Transverse colon (tissue), 4 donors: ENCODE measurements at regions not wholly inside any gene's neighbourhood (a gene's known extent, or its start where the extent isn't known, plus 50 kb on each side); places are given as distances from the start of the nearest gene placed in this dataset.

Source experiments
- DNase-seq: peaks from one replicate; pipeline ENCODE4 v3.0.0-alpha.2; 2019
- H3K27ac ChIP-seq, 4 donors: fragments of 200-600 bp; sonication (generic); 2 replicates each; pipeline ENCODE4 v1.5.1; 2016 to 2018; ENCODE audit warnings: inconsistent platforms in 4 of 4
- H3K27me3 ChIP-seq: fragments of 200-600 bp; sonication (generic); 2 replicates; pipeline ENCODE4 v1.5.1; 2017; ENCODE audit warnings: inconsistent platforms
- H3K36me3 ChIP-seq, 4 donors: fragments of 200-600 bp; sonication (generic); 2 replicates each; pipeline ENCODE4 v1.5.1; 2017 to 2019; ENCODE audit warnings: inconsistent platforms in 4 of 4
- H3K4me1 ChIP-seq, 4 donors: fragments of 200-600 bp; sonication (generic); 2 replicates each; pipeline ENCODE4 v1.5.1; 2017 to 2020; ENCODE audit warnings: inconsistent platforms in 4 of 4
- H3K4me3 ChIP-seq, 4 donors: fragments of 200-600 bp; sonication (generic); 1 replicate in 1 of 4; 2 replicates in 3 of 4; pipeline versions ENCODE4 v1.5.1 to v1.6.1; 2017 to 2019; ENCODE audit warnings: inconsistent platforms in 4 of 4
- H3K9me3 ChIP-seq, 2 donors: fragments of 200-600 bp; sonication (generic); 2 replicates each; pipeline ENCODE4 v1.5.1; 2017 to 2019; ENCODE audit warnings: inconsistent platforms in 2 of 2
- CTCF ChIP-seq, 5 experiments: fragments of 200-600 bp in 3 of 5; fragments of 450-650 bp in 2 of 5; sonication (generic) in 3 of 5; IDR thresholded peaks; 1 replicate in 2 of 5; 2 replicates in 3 of 5; pipeline ENCODE4 v1.5.1; 2016 to 2017; ENCODE audit warnings: antibody characterized with exemption in 5 of 5, inconsistent platforms in 3 of 5, mild to moderate bottlenecking in 2 of 5, moderate library complexity in 1 of 5
- EP300 ChIP-seq: sonication (generic); formaldehyde crosslinking; IDR thresholded peaks from one replicate; pipeline ENCODE4 v1.6.1; 2017; ENCODE audit warnings: antibody characterized with exemption, low read depth
- POLR2A ChIP-seq: fragments of 450-650 bp; IDR thresholded peaks from one replicate; pipeline ENCODE4 v1.6.1; 2016; ENCODE audit warnings: antibody characterized with exemption, mild to moderate bottlenecking, moderate library complexity
- POLR2AphosphoS5 ChIP-seq, 3 donors: sonication (generic); formaldehyde crosslinking; IDR thresholded peaks; one replicate each; pipeline ENCODE4 v1.6.1; 2016; ENCODE audit warnings: antibody characterized with exemption in 3 of 3
- WGBS, 2 donors: methylation state at CpG; one replicate each; pipeline ENCODE4 v1.1.5; 2018; ENCODE audit warnings: low coverage in 1 of 2; 5-methylcytosine and 5-hydroxymethylcytosine counted together
- in situ Hi-C, 4 donors: fragments of 200-750 bp; cut with MboI; loops; one replicate each; pipeline versions ENCODE4 v1.15.0 to v1.15.1; 2017; ENCODE audit warnings: low sequenced_read_pairs in 3 of 4, low pct_ligation_motif_present in 1 of 4, low pct_unique_long_range_greater_than_20kb in 1 of 4
- intact Hi-C: fragments of 100-400 bp; cut with DNase I; formaldehyde crosslinking; loops from one replicate; pipeline ENCODE4 v1.15.1; 2023; ENCODE audit warnings: low total_unique reads

GRCh38 chr4:33551244-33551643, 2693.1 kb downstream of the ARAP2 start:
- in situ Hi-C loops: no loop called here
- TF ChIP-seq CTCF (IDR thresholded peaks at IDR 0.05) (no peak), EP300 (no peak), POLR2AphosphoS5 (IDR thresholded peaks at IDR 0.05) (no peak)
- intact Hi-C loops: no loop called here
- WGBS, 2 donors: 71 to 74% methylated on average over 3 of the region's 3 CpGs
- no peak overlapping the region for H3K4me3 ChIP-seq
- no peaks in the 10 kb centered on the region for H3K36me3 ChIP-seq
- no peak for DNase-seq
- H3K4me1 ChIP-seq: no peaks in the 10 kb centered on the region
- H3K9me3 ChIP-seq: peaks cover 4 to 7% of the 10 kb centered on the region in 2 donors
- no peak overlapping the region for H3K27ac ChIP-seq
- H3K27me3 ChIP-seq: no peaks in the 10 kb centered on the region

- no peak overlapping the region for H3K27ac ChIP-seq
- no peaks in the 10 kb centered on the region for H3K27me3 ChIP-seq
- no peak for TF ChIP-seq EP300
- no peak for TF ChIP-seq POLR2AphosphoS5 (IDR thresholded peaks at IDR 0.05)
- TF ChIP-seq CTCF (IDR thresholded peaks at IDR 0.05): no peak
- no peak for TF ChIP-seq POLR2A
- no peaks in the 10 kb centered on the region for H3K9me3 ChIP-seq
- H3K4me1 ChIP-seq: no peaks in the 10 kb centered on the region
- in situ Hi-C loops (no loop called here), intact Hi-C loops (no loop called here)
- H3K36me3 ChIP-seq: no peaks in the 10 kb centered on the region
- no peak overlapping the region for H3K4me3 ChIP-seq
- DNase-seq: no peak
- 84 to 85% methylated on average over 2 of the region's 2 CpGs for WGBS, 2 donors
Measured at GRCh38 chr4:33561259-33561658, 2683.1 kb downstream of the ARAP2 start.

- no peak overlapping the region for H3K27ac ChIP-seq
- H3K36me3 ChIP-seq: no peaks in the 10 kb centered on the region
- TF ChIP-seq EP300: no peak
- TF ChIP-seq POLR2A: no peak
- no peak for TF ChIP-seq POLR2AphosphoS5 (IDR thresholded peaks at IDR 0.05)
- TF ChIP-seq CTCF (IDR thresholded peaks at IDR 0.05): no peak
- DNase-seq: no peak
- H3K9me3 ChIP-seq: no peaks in the 10 kb centered on the region
- intact Hi-C loops (no loop called here), in situ Hi-C loops (no loop called here)
- no peaks in the 10 kb centered on the region for H3K4me1 ChIP-seq
- H3K27me3 ChIP-seq: no peaks in the 10 kb centered on the region
- WGBS, 2 donors: 84 to 87% methylated on average over 2 of the region's 2 CpGs
- H3K4me3 ChIP-seq: no peak overlapping the region
Measured at GRCh38 chr4:33566649-33567048, 2677.7 kb downstream of the ARAP2 start.

- Histone ChIP-seq H3K9me3 (no peaks in the 10 kb centered on the region), H3K4me3 (no peak overlapping the region), H3K4me1 (no peaks in the 10 kb centered on the region), H3K36me3 (no peaks in the 10 kb centered on the region), H3K27ac (no peak overlapping the region), H3K27me3 (no peaks in the 10 kb centered on the region)
- DNase-seq: no peak
- TF ChIP-seq EP300: no peak
- no peak for TF ChIP-seq POLR2AphosphoS5 (IDR thresholded peaks at IDR 0.05)
- TF ChIP-seq POLR2A: no peak
- TF ChIP-seq CTCF (IDR thresholded peaks at IDR 0.05): no peak
- WGBS, 2 donors: 57 to 67% methylated on average over 6 of the region's 6 CpGs
- intact Hi-C loops (no loop called here), in situ Hi-C loops (no loop called here)
Measured at GRCh38 chr4:33577791-33578190, 2666.5 kb downstream of the ARAP2 start.
